Activated naive CD4-positive, alpha-beta T cell treated with Interleukin-2 at 50 U/mL for 16 hours (primary cell): ENCODE measurements at regions not wholly inside any gene's neighbourhood (a gene's known extent, or its start where the extent isn't known, plus 50 kb on each side); places are given as distances from the start of the nearest gene placed in this dataset.
"Not testable (repeated sequence)": the region's sequence is repeated elsewhere in the genome, so short reads cannot be mapped to it uniquely, and the experiment has no call there.

Experiments used
- DNase-seq: peaks from one replicate; pipeline ENCODE4 v3.0.0-alpha.2; 2020

GRCh38 chr10:36764823-36765222, 360.6 kb upstream of the ANKRD30A start:
- DNase-seq = no peak

- DNase-seq = no peak
Measured at GRCh38 chr10:36761121-36761520, 364.3 kb upstream of the ANKRD30A start.

- DNase-seq = no peak
Measured at GRCh38 chr10:36759141-36759805, 366.1 kb upstream of the ANKRD30A start.

GRCh38 chr10:36748128-36748871, 377.1 kb upstream of the ANKRD30A start:
- no peak for DNase-seq

GRCh38 chr10:36739884-36740445, 385.4 kb upstream of the ANKRD30A start:
- no peak for DNase-seq

- no peak for DNase-seq
Measured at GRCh38 chr10:36738738-36739431, 386.5 kb upstream of the ANKRD30A start.

GRCh38 chr10:36736311-36736710, 389.1 kb upstream of the ANKRD30A start:
- DNase-seq = no peak

GRCh38 chr10:36734590-36734989, 390.8 kb upstream of the ANKRD30A start:
- not testable (repeated sequence) for DNase-seq

GRCh38 chr10:36730316-36730715, 395.1 kb upstream of the ANKRD30A start:
- no peak for DNase-seq

GRCh38 chr10:36728626-36729025, 396.8 kb upstream of the ANKRD30A start:
- DNase-seq = no peak

- DNase-seq = no peak
Measured at GRCh38 chr10:36725581-36726520, 399.5 kb upstream of the ANKRD30A start.

GRCh38 chr10:36722777-36723176, 402.6 kb upstream of the ANKRD30A start:
- no peak for DNase-seq

GRCh38 chr10:36721871-36722270, 403.5 kb upstream of the ANKRD30A start:
- DNase-seq = no peak

- DNase-seq = no peak
Measured at GRCh38 chr10:36720895-36721294, 404.5 kb upstream of the ANKRD30A start.

- DNase-seq = no peak
Measured at GRCh38 chr10:36717118-36717517, 408.3 kb upstream of the ANKRD30A start.

- no peak for DNase-seq
Measured at GRCh38 chr10:36716291-36716690, 409.1 kb upstream of the ANKRD30A start.

- DNase-seq = no peak
Measured at GRCh38 chr10:36712695-36713094, 412.7 kb upstream of the ANKRD30A start.

- DNase-seq = no peak
Measured at GRCh38 chr10:36711361-36711760, 414.0 kb upstream of the ANKRD30A start.

- no peak for DNase-seq
Measured at GRCh38 chr10:36704124-36704523, 421.3 kb upstream of the ANKRD30A start.

- DNase-seq = no peak
Measured at GRCh38 chr10:36703179-36703578, 422.2 kb upstream of the ANKRD30A start.

- no peak for DNase-seq
Measured at GRCh38 chr10:36700123-36700522, 425.3 kb upstream of the ANKRD30A start.

GRCh38 chr10:36692759-36693158, 432.6 kb upstream of the ANKRD30A start:
- DNase-seq = no peak
